Gastroesophageal sphincter (tissue), 4 donors: ENCODE measurements at regions not wholly inside any gene's neighbourhood (a gene's known extent, or its start where the extent isn't known, plus 50 kb on each side); places are given as distances from the start of the nearest gene placed in this dataset.

Experiments used
- ATAC-seq: fragments of 150-250 bp; one replicate; pipeline ENCODE4 v1.9.1; 2016; ENCODE audit warnings: mild to moderate bottlenecking, moderate library complexity
- H3K27ac ChIP-seq, 4 donors: fragments of 200-600 bp; sonication (generic) in 3 of 4; 1 replicate in 3 of 4; 2 replicates in 1 of 4; pipeline ENCODE4 v1.5.1; 2016 to 2019
- H3K27me3 ChIP-seq: fragments of 200-600 bp; sonication (generic); one replicate; pipeline ENCODE4 v1.5.1; 2019
- H3K36me3 ChIP-seq, 2 donors: fragments of 200-600 bp; sonication (generic); one replicate each; pipeline ENCODE4 v1.5.1; 2019; ENCODE audit warnings: control low read depth in 1 of 2
- H3K4me1 ChIP-seq, 3 donors: fragments of 200-600 bp; sonication (generic); 1 replicate in 2 of 3; 2 replicates in 1 of 3; pipeline ENCODE4 v1.5.1; 2016 to 2019; ENCODE audit warnings: control low read depth in 2 of 3
- H3K4me3 ChIP-seq, 2 donors: fragments of 200-600 bp; sonication (generic); one replicate each; pipeline ENCODE4 v1.5.1; 2019; ENCODE audit warnings: mild to moderate bottlenecking in 1 of 2, moderate library complexity in 1 of 2
- H3K9me3 ChIP-seq, 3 donors: fragments of 200-600 bp; sonication (generic); one replicate each; pipeline ENCODE4 v1.5.1; 2017 to 2019; ENCODE audit warnings: control low read depth in 2 of 3
- EP300 ChIP-seq: sonication (generic); formaldehyde crosslinking; IDR thresholded peaks from one replicate; pipeline ENCODE4 v1.6.1; 2017; ENCODE audit warnings: antibody characterized with exemption, mild to moderate bottlenecking
- POLR2A ChIP-seq, 2 donors: fragments of 450-650 bp; IDR thresholded peaks; one replicate each; pipeline ENCODE4 v1.6.1; 2017; ENCODE audit warnings: antibody characterized with exemption in 2 of 2, mild to moderate bottlenecking in 2 of 2, moderate library complexity in 1 of 2
- POLR2AphosphoS5 ChIP-seq: sonication (generic); formaldehyde crosslinking; IDR thresholded peaks from one replicate; pipeline ENCODE4 v1.6.1; 2017; ENCODE audit warnings: antibody characterized with exemption
- WGBS, 2 donors: methylation state at CpG; one replicate each; pipeline ENCODE4 v1.1.5; 2018; ENCODE audit warnings: low coverage in 1 of 2; 5-methylcytosine and 5-hydroxymethylcytosine counted together
- TF ChIP-seq, protein P1 (sequence below), 4 experiments: fragments of 200-600 bp in 2 of 4; fragments of 450-650 bp in 2 of 4; sonication (generic) in 1 of 4; IDR thresholded peaks; one replicate each; pipeline ENCODE4 v1.5.1; 2017 to 2019; ENCODE audit warnings: antibody characterized with exemption in 4 of 4, mild to moderate bottlenecking in 2 of 4, moderate library complexity in 2 of 4

DNA sequence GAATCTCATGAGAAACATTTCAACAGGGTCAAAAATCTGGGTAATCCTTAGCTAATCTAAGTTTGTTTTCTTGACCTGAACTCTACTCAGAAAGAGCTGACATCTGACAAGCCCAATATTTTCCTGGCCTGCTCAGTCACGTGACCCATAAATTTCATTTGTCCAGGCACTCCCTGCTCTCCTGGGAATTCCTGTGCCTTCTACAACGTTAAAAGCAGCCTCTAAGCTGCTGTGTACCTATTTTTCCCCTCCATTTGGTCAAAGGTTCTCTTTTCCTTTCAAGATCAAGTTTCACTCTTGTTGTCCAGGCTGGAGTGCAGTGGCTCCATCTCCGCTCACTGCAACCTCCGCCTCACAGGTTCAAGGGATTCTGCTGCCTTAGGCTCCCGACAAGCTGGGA is 148.8 kb upstream of the ABCA1 start:
- no peak for TF ChIP-seq EP300
- TF ChIP-seq, protein P1, sequence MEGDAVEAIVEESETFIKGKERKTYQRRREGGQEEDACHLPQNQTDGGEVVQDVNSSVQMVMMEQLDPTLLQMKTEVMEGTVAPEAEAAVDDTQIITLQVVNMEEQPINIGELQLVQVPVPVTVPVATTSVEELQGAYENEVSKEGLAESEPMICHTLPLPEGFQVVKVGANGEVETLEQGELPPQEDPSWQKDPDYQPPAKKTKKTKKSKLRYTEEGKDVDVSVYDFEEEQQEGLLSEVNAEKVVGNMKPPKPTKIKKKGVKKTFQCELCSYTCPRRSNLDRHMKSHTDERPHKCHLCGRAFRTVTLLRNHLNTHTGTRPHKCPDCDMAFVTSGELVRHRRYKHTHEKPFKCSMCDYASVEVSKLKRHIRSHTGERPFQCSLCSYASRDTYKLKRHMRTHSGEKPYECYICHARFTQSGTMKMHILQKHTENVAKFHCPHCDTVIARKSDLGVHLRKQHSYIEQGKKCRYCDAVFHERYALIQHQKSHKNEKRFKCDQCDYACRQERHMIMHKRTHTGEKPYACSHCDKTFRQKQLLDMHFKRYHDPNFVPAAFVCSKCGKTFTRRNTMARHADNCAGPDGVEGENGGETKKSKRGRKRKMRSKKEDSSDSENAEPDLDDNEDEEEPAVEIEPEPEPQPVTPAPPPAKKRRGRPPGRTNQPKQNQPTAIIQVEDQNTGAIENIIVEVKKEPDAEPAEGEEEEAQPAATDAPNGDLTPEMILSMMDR (IDR thresholded peaks at IDR 0.05), result no peak
- TF ChIP-seq POLR2AphosphoS5, result no peak
- Histone ChIP-seq H3K9me3 (no peaks in the 10 kb centered on the region), H3K4me1 (no peaks in the 10 kb centered on the region), H3K4me3 (no peak overlapping the region), H3K36me3 (no peaks in the 10 kb centered on the region), H3K27me3 (no peaks in the 10 kb centered on the region), H3K27ac (no peak overlapping the region)
- ATAC-seq, result no peak
- WGBS, 2 donors, result 70 to 92% methylated on average over 2 to 5 of the region's 5 CpGs

DNA sequence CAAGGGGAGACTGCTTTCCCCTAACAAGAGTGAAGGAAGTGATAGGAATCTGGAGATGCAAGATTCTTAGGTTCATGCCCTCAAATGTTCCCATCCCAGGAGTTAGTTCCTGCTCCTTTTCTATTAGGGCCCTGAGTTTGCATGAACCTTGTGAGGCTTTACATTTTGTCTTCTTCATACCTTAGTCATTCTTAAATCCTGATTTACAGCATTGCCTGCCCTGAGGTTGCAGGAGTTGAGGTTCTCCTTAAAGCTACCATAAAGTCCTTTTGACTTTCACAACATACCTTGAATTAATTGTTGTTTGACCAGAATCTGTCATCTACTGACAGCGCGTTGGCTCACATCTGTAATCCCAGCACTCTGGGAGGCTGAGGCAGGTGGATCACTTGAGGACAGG is 151.5 kb upstream of the ABCA1 start:
- no peak overlapping the region for H3K4me3 ChIP-seq
- H3K27me3 ChIP-seq, result no peaks in the 10 kb centered on the region
- ATAC-seq, result no peak
- no peaks in the 10 kb centered on the region for H3K36me3 ChIP-seq
- 87% methylated on average over 2 of the region's 2 CpGs; no CpG with 5 or more reads in 1 of the 2 donors for WGBS, 2 donors
- H3K4me1 ChIP-seq, result no peaks in the 10 kb centered on the region
- H3K9me3 ChIP-seq, result no peaks in the 10 kb centered on the region
- H3K27ac ChIP-seq, result no peak overlapping the region
- TF ChIP-seq POLR2AphosphoS5 (no peak), POLR2A (IDR thresholded peaks at IDR 0.05) (no peak), EP300 (no peak)
- TF ChIP-seq, protein P1 (IDR thresholded peaks at IDR 0.05), result no peak

DNA sequence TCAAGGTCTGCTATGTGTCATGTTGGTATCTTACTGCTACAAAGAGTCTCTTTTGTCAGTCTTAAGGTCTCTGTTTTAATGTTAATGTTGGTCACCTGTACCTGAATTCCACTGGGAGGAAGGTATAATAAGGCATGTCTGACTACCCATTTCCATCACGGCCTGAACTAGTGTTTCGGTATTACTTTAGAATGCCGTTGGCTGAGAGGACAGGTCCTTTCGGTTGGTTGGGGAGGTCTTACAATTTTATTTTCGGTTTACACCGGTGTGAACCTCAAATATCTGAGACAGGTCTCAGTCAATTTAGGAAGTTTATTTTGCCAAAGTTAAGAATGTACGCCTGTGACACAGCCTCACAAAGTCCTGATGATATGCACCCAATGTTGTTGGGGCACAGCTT is 154.9 kb upstream of the ABCA1 start:
- no peaks in the 10 kb centered on the region for H3K36me3 ChIP-seq
- no peak overlapping the region for H3K27ac ChIP-seq
- ATAC-seq, result no peak
- H3K4me1 ChIP-seq, result no peaks in the 10 kb centered on the region
- WGBS, 2 donors, result 69 to 80% methylated on average over 2 to 7 of the region's 7 CpGs
- H3K9me3 ChIP-seq, result no peaks in the 10 kb centered on the region
- TF ChIP-seq POLR2A (IDR thresholded peaks at IDR 0.05) (no peak), POLR2AphosphoS5 (no peak), EP300 (no peak)
- TF ChIP-seq, protein P1 (IDR thresholded peaks at IDR 0.05), result no peak
- no peak overlapping the region for H3K4me3 ChIP-seq
- H3K27me3 ChIP-seq, result no peaks in the 10 kb centered on the region

DNA sequence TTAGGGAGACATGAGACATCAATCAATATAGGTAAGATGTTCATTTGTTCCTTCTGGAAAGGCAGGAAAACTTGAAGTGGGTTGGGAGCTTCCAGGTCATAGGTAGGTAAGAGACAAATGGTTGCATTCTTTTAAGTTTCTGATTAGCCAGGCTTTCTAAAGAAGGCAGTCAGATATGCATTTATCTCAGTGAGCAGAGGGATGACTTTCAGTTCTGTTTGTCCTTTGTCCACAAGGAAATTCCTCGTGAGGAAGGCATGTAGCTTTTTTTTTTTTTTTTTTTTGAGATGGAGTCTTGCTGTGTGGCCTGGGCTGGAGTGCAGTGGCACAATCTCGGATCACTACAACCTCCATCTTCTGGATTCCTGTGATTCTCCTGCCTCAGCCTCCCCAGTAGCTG is 155.3 kb upstream of the ABCA1 start:
- Histone ChIP-seq H3K36me3 (no peaks in the 10 kb centered on the region), H3K27me3 (no peaks in the 10 kb centered on the region), H3K27ac (no peak overlapping the region), H3K9me3 (no peaks in the 10 kb centered on the region), H3K4me3 (no peak overlapping the region), H3K4me1 (no peaks in the 10 kb centered on the region)
- no peak for ATAC-seq
- TF ChIP-seq, protein P1 (IDR thresholded peaks at IDR 0.05), result no peak
- TF ChIP-seq POLR2A (IDR thresholded peaks at IDR 0.05), result no peak
- TF ChIP-seq POLR2AphosphoS5, result no peak
- TF ChIP-seq EP300, result no peak
- 29 to 73% methylated on average over 1 to 2 of the region's 2 CpGs for WGBS, 2 donors

DNA sequence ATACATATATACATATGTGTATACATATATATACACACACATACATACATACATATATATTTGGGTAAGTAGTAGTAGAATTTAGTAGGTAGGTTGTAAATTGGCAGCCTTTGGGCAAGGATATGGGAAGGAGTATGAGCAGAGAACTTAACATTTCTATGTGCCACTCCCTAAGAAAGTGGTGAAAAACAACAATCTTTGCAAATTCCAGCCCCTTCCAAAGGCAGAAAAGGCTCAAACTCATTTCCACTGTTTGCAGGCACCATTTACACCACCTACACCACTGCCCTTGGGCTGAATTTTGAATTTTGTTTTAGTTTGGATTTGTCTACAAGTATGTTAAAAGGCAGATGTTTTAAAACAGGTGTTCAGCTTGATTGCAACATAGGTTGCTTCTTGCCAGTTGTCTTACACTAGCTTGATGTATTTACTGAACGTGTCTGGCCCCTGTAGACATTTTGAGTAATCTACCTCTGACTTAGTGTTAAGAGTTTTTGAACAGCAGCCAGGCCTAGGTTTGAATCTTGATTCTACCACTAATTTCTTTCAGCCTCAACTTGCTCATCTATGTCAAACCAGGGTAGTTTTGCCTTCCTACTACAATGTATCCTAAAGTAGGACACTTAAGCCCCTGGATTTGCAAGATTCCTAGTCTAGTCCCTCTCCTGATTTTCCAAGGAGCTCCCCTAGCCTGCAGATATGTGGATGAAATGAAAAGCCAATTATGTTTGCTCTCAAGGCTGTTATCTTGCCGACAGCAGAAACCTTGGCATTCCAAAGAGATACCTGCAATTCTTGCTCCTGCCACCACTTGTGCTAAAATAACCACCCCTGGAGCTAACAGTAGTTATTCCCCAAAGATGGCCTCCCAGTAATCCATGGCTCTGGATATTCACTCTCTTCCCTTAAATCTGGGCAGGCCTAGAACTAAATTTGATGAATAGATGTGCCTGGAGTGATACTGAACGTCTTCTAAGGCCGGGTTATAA is 156.2 kb upstream of the SLC44A1 start:
- H3K4me3 ChIP-seq, result no peak overlapping the region
- TF ChIP-seq POLR2AphosphoS5 (no peak), POLR2A (IDR thresholded peaks at IDR 0.05) (no peak), EP300 (no peak)
- TF ChIP-seq, protein P1 (IDR thresholded peaks at IDR 0.05), result no peak
- 46 to 56% methylated on average over 2 of the region's 4 CpGs for WGBS, 2 donors
- peak; percentile 53 for ATAC-seq
- H3K27me3 ChIP-seq, result no peaks in the 10 kb centered on the region
- no peak overlapping the region for H3K27ac ChIP-seq
- no peaks in the 10 kb centered on the region for H3K4me1 ChIP-seq
- H3K36me3 ChIP-seq, result no peaks in the 10 kb centered on the region
- H3K9me3 ChIP-seq, result peaks cover 0 to 3% (median 0%) of the 10 kb centered on the region in 3 donors
